B cell (primary cell): ENCODE measurements at regions not wholly inside any gene's neighbourhood (a gene's known extent, or its start where the extent isn't known, plus 50 kb on each side); places are given as distances from the start of the nearest gene placed in this dataset.

ENCODE experiments used
- ATAC-seq: fragments of 200-7000 bp; cut with Tn5 transposase; one replicate; pipeline ENCODE4 v1.10.0; 2021; ENCODE audit warnings: low read depth, mild to moderate bottlenecking, moderate number of reproducible peaks, moderate library complexity
- CTCF ChIA-PET: fragments of 350-600 bp; sonication (Branson Sonifier 250); formaldehyde crosslinking; loops from one replicate; lab custom pipeline; 2021; ENCODE audit warnings: antibody characterized with exemption, inconsistent platforms; lab: Charles Lee
- POLR2A ChIA-PET: fragments of 350-600 bp; sonication (Branson Sonifier 250); formaldehyde crosslinking; loops from one replicate; lab custom pipeline; 2021; ENCODE audit warnings: antibody characterized with exemption; lab: Charles Lee
- DNase-seq: peaks from one replicate; pipeline ENCODE4 v3.0.0; 2013
- H2AFZ ChIP-seq: 2 replicates; pipeline ENCODE4 v1.6.1; 2012; ENCODE audit warnings: mild to moderate bottlenecking, low read depth, low read length; ENCODE audit not compliant: insufficient read depth, poor library complexity, severe bottlenecking
- H3K27ac ChIP-seq, 2 donors: 1 replicate in 1 of 2; 2 replicates in 1 of 2; pipeline ENCODE4 v1.5.1; 2012 to 2013; ENCODE audit warnings: low read length in 2 of 2, mild to moderate bottlenecking in 2 of 2, moderate library complexity in 1 of 2
- H3K27me3 ChIP-seq, 4 experiments: fragments of 200-600 bp in 1 of 4; sonication (generic) in 1 of 4; replicated peaks in 1 of 4; 1 replicate in 2 of 4; 2 replicates in 2 of 4; pipeline versions ENCODE4 v1.6.1 to v1.7.0; 2013 to 2016; ENCODE audit warnings: low read length in 3 of 4, mild to moderate bottlenecking in 2 of 4, mixed read lengths in 1 of 4, moderate library complexity in 1 of 4; ENCODE audit not compliant: insufficient read depth in 4 of 4, control insufficient read depth in 3 of 4; ENCODE audit errors: control extremely low read depth in 1 of 4
- H3K36me3 ChIP-seq, 2 experiments: replicated peaks in 1 of 2; 1 replicate in 1 of 2; 2 replicates in 1 of 2; pipeline versions ENCODE4 v1.6.1 to v1.7.1; 2013; ENCODE audit warnings: low read length in 1 of 2; ENCODE audit not compliant: insufficient read depth in 2 of 2, control insufficient read depth in 1 of 2; ENCODE audit errors: control extremely low read depth in 1 of 2, extremely low read depth in 1 of 2
- H3K4me1 ChIP-seq, 2 donors: fragments of 200-600 bp in 1 of 2; sonication (generic) in 1 of 2; 1 replicate in 1 of 2; 2 replicates in 1 of 2; pipeline versions ENCODE4 v1.5.1 to v1.6.1; 2013 to 2017; ENCODE audit warnings: low read length in 2 of 2; ENCODE audit not compliant: control insufficient read depth in 2 of 2, insufficient read depth in 2 of 2
- H3K4me2 ChIP-seq: replicated peaks from 2 replicates; pipeline ENCODE3; 2012; ENCODE audit warnings: mild to moderate bottlenecking, low read depth, low read length; ENCODE audit not compliant: poor library complexity, severe bottlenecking
- H3K4me3 ChIP-seq, 5 experiments: fragments of 200-600 bp in 1 of 5; sonication (generic) in 1 of 5; 1 replicate in 3 of 5; 2 replicates in 2 of 5; pipeline versions ENCODE4 v1.5.1 to v1.7.0; 2011 to 2016; ENCODE audit warnings: low read length in 4 of 5, mild to moderate bottlenecking in 4 of 5, low read depth in 2 of 5, control low read depth in 1 of 5, moderate library complexity in 1 of 5; ENCODE audit not compliant: insufficient read depth in 1 of 5; ENCODE audit errors: control extremely low read depth in 1 of 5, extremely low read depth in 1 of 5
- H3K79me2 ChIP-seq: fragments of 200-600 bp; sonication (generic); one replicate; pipeline ENCODE4 v1.6.0; 2016; ENCODE audit warnings: low read length; ENCODE audit not compliant: control insufficient read depth, insufficient read depth
- H3K9ac ChIP-seq: fragments of 200-600 bp; sonication (generic); 2 replicates; pipeline ENCODE4 v1.6.1; 2017; ENCODE audit warnings: mild to moderate bottlenecking, low read length, moderate library complexity
- H3K9me3 ChIP-seq, 3 donors: one replicate each; pipeline versions ENCODE4 v1.6.1 to v1.7.1; 2013; ENCODE audit warnings: low read length in 2 of 3; ENCODE audit not compliant: control insufficient read depth in 2 of 3, insufficient read depth in 1 of 3; ENCODE audit errors: control extremely low read depth in 1 of 3
- H4K20me1 ChIP-seq: 2 replicates; pipeline ENCODE4 v1.6.0; 2012; ENCODE audit warnings: mild to moderate bottlenecking, low read length; ENCODE audit not compliant: insufficient read depth, control insufficient read depth, poor library complexity, severe bottlenecking
- H3K27ac Mint-ChIP-seq: one replicate; pipeline ENCODE4 v1.8.0; 2021; ENCODE audit warnings: mixed read lengths
- H3K27me3 Mint-ChIP-seq: one replicate; pipeline ENCODE4 v1.8.0; 2021; ENCODE audit warnings: mixed read lengths
- H3K4me1 Mint-ChIP-seq: one replicate; pipeline ENCODE4 v1.8.0; 2021; ENCODE audit warnings: mixed read lengths
- H3K4me3 Mint-ChIP-seq: one replicate; pipeline ENCODE4 v1.8.0; 2021; ENCODE audit warnings: mixed read lengths
- H3K9me3 Mint-ChIP-seq: one replicate; pipeline ENCODE4 v1.8.0; 2022; ENCODE audit warnings: mixed read lengths; ENCODE audit not compliant: insufficient read depth
- EZH2 ChIP-seq: IDR thresholded peaks from 2 replicates; pipeline ENCODE4 v1.6.1; 2012; ENCODE audit warnings: borderline replicate concordance, low read depth, mild to moderate bottlenecking, moderate library complexity, low read length; ENCODE audit not compliant: insufficient read depth, poor library complexity, severe bottlenecking
- WGBS: methylation state at CpG from one replicate; pipeline ENCODE4 v1.1.5; 2013; ENCODE audit warnings: missing lambda C conversion rate; ENCODE audit not compliant: insufficient coverage; 5-methylcytosine and 5-hydroxymethylcytosine counted together
- intact Hi-C: fragments of 100-400 bp; cut with micrococcal nuclease; formaldehyde crosslinking; loops from one replicate; pipeline ENCODE4 v1.10.0; 2022
- TF ChIP-seq, protein P1 (sequence below): fragments of 200-600 bp; IDR thresholded peaks from one replicate; pipeline ENCODE4 v1.8.0; 2022; ENCODE audit warnings: antibody characterized with exemption, mild to moderate bottlenecking

DNA sequence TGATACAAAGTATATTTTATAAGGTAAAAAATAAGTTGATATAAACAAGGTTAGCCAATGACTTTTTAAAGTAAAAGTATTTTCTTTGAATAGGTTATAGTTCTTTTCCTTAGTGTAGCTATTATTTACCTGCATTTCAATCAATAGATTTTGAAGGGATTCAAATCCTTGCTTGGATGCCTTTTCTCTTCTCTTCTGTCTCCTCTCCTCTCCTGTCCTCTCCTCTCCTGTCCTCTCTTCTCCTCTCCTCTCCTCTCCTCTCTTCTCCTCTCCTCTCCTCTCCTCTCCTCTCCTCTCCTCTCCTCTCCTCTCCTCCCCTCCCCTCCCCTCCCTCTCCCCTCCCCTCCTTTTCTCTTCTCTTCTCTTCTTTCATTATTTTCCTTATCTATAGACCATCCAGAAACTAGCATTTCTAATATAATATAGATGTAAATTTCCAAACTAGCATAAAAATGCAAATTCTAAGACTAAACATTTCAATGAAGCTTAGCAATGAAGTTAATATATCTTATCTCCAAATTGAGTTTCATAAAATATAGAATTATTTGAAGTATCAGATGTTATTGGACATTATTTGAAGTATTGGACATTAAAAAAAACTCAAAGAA lies 60.5 kb upstream of the PRKCQ start:
- intact Hi-C loops = no loop called here
- Mint-ChIP-seq H3K4me1 (no peaks in the 10 kb centered on the region), H3K27me3 (peaks cover 39% of the 10 kb centered on the region), H3K4me3 (no peak overlapping the region), H3K27ac (no peak overlapping the region), H3K9me3 (no peaks in the 10 kb centered on the region)
- Histone ChIP-seq H3K27ac (no peak overlapping the region), H3K9ac (no peak overlapping the region), H3K79me2 (no peaks in the 10 kb centered on the region), H3K4me2 (no peak overlapping the region), H2AFZ (no peak overlapping the region), H3K4me3 (no peak overlapping the region), H4K20me1 (no peaks in the 10 kb centered on the region), H3K36me3 (no peaks in the 10 kb centered on the region), H3K27me3 (no peaks in the 10 kb centered on the region), H3K4me1 (no peaks in the 10 kb centered on the region), H3K9me3 (no peaks in the 10 kb centered on the region)
- no peak for ATAC-seq
- CTCF ChIA-PET = no interaction called here
- DNase-seq = no peak
- POLR2A ChIA-PET = no interaction called here
- TF ChIP-seq, protein P1, sequence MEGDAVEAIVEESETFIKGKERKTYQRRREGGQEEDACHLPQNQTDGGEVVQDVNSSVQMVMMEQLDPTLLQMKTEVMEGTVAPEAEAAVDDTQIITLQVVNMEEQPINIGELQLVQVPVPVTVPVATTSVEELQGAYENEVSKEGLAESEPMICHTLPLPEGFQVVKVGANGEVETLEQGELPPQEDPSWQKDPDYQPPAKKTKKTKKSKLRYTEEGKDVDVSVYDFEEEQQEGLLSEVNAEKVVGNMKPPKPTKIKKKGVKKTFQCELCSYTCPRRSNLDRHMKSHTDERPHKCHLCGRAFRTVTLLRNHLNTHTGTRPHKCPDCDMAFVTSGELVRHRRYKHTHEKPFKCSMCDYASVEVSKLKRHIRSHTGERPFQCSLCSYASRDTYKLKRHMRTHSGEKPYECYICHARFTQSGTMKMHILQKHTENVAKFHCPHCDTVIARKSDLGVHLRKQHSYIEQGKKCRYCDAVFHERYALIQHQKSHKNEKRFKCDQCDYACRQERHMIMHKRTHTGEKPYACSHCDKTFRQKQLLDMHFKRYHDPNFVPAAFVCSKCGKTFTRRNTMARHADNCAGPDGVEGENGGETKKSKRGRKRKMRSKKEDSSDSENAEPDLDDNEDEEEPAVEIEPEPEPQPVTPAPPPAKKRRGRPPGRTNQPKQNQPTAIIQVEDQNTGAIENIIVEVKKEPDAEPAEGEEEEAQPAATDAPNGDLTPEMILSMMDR = no peak
- TF ChIP-seq EZH2 = no peak

DNA sequence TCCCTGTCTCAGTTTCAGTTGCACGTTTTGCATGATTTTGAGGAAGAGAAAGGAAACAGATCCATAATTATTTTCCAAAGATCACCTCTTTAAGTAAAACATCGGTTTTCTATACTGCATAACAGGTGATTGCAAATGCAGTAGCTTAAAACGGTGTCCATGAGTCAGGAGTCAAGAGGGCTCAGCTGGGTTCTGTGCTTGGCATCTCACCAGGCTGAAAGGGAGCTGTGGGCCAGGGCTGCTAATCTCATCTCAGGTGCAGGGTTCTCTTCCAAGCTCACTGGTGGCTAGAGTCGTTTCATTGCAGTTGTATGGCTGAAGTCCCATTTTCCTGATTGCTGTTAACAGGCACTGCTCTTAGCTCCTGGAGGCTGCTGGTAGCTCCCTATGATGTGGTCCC lies 57.0 kb upstream of the PRKCQ start:
- Histone ChIP-seq H3K9ac (no peak overlapping the region), H4K20me1 (no peaks in the 10 kb centered on the region), H3K79me2 (no peaks in the 10 kb centered on the region), H3K4me2 (no peak overlapping the region), H3K36me3 (no peaks in the 10 kb centered on the region), H3K4me1 (no peaks in the 10 kb centered on the region), H3K27me3 (no peaks in the 10 kb centered on the region), H3K27ac (no peak overlapping the region), H3K4me3 (no peak overlapping the region), H3K9me3 (no peaks in the 10 kb centered on the region), H2AFZ (no peak overlapping the region)
- DNase-seq (no peak), ATAC-seq (no peak)
- H3K9me3 Mint-ChIP-seq = no peaks in the 10 kb centered on the region
- H3K27ac Mint-ChIP-seq = no peak overlapping the region
- ChIA-PET CTCF (no interaction called here), POLR2A (no interaction called here)
- H3K4me3 Mint-ChIP-seq = no peak overlapping the region
- TF ChIP-seq, protein P1 = no peak
- no peak for TF ChIP-seq EZH2
- H3K4me1 Mint-ChIP-seq = no peaks in the 10 kb centered on the region
- H3K27me3 Mint-ChIP-seq = peaks cover 32% of the 10 kb centered on the region
- intact Hi-C loops = no loop called here
- 95% methylated on average over 2 of the region's 4 CpGs for WGBS
